Right lobe of liver (tissue), 4 donors: ENCODE measurements at regions not wholly inside any gene's neighbourhood (a gene's known extent, or its start where the extent isn't known, plus 50 kb on each side); places are given as distances from the start of the nearest gene placed in this dataset.

Source experiments
- CTCF ChIP-seq, 4 donors: fragments of 200-600 bp in 3 of 4; fragments of 450-650 bp in 1 of 4; IDR thresholded peaks; one replicate each; pipeline versions ENCODE4 v1.5.1 to v1.8.0; 2016 to 2022; ENCODE audit warnings: antibody characterized with exemption in 4 of 4, mild to moderate bottlenecking in 2 of 4
- POLR2A ChIP-seq: fragments of 450-650 bp; IDR thresholded peaks from one replicate; pipeline ENCODE4 v1.6.1; 2017; ENCODE audit warnings: antibody characterized with exemption, mild to moderate bottlenecking
- donor health status: DM: no; HTN: no; CAD: no.
- donor health status: DM: no; HTN: no; CAD: no.
- donor health status: DM: no; HTN: yes; CAD: no.

- no peak for TF ChIP-seq CTCF (IDR thresholded peaks at IDR 0.05)
- no peak for TF ChIP-seq POLR2A
These were observed 389.8 kb upstream of the SORCS1 start for GRCh38 chr10:107554333-107554732.
